ENCODE measurements at regions not wholly inside any gene's neighbourhood (a gene's known extent, or its start where the extent isn't known, plus 50 kb on each side); places are given as distances from the start of the nearest gene placed in this dataset.

DNA sequence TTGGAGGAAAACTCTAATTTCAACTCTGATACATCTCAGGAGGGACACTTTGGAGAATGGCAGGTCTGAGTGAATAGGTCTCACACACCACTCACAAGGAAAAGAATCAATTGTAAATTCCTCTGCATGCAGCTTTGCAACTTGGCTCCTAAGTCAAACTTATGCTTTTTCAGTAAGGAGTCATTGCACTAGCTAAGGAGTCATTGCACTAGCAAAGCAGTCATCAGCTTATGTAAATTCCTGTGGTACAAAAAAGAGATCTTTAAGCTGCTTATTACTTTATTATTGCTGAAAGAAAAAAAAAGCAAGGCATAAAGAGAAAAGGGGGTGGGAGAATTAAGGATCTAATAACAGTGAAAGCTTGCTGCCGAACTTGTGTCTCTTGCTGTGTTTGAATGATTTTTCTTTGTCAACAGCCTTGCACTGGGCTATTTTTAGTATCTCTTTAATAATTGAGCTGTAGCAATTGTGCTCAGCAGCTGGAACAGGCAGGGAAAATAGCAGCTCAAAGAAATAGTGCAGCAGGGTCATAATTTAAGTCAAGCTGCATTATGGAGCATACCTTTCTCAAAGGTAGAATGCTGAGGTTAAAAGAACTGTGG lies 154.3 kb upstream of the ARPP21 start:
- no peaks in the 10 kb centered on the region for H3K9me3 ChIP-seq (ENCODE audit: insufficient read depth, low read length)
- no peak overlapping the region for H3K27ac ChIP-seq (ENCODE audit: low read length)
- H2AFZ ChIP-seq (ENCODE audit: low read depth, low read length), result no peak overlapping the region
- no peak overlapping the region for H3K4me2 ChIP-seq (ENCODE audit: low read length)
- TF ChIP-seq EZH2phosphoT487 (IDR thresholded peaks at IDR 0.05; ENCODE audit: low read depth), result no peak
- TF ChIP-seq, protein P1, sequence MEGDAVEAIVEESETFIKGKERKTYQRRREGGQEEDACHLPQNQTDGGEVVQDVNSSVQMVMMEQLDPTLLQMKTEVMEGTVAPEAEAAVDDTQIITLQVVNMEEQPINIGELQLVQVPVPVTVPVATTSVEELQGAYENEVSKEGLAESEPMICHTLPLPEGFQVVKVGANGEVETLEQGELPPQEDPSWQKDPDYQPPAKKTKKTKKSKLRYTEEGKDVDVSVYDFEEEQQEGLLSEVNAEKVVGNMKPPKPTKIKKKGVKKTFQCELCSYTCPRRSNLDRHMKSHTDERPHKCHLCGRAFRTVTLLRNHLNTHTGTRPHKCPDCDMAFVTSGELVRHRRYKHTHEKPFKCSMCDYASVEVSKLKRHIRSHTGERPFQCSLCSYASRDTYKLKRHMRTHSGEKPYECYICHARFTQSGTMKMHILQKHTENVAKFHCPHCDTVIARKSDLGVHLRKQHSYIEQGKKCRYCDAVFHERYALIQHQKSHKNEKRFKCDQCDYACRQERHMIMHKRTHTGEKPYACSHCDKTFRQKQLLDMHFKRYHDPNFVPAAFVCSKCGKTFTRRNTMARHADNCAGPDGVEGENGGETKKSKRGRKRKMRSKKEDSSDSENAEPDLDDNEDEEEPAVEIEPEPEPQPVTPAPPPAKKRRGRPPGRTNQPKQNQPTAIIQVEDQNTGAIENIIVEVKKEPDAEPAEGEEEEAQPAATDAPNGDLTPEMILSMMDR (IDR thresholded peaks at IDR 0.05; ENCODE audit: low read depth, low read length), result no peak
- no peaks in the 10 kb centered on the region for H3K36me3 ChIP-seq (replicated peaks; ENCODE audit: low read depth, low read length)
- H3K79me2 ChIP-seq (ENCODE audit: low read length), result no peaks in the 10 kb centered on the region
- H3K4me1 ChIP-seq (ENCODE audit: low read length), result no peaks in the 10 kb centered on the region
- H3K4me3 ChIP-seq (ENCODE audit: low read length), result no peak overlapping the region
- H3K27me3 ChIP-seq (ENCODE audit: low read depth, low read length), result no peaks in the 10 kb centered on the region
- no peak overlapping the region for H3K9ac ChIP-seq (ENCODE audit: low read length)
- H4K20me1 ChIP-seq (ENCODE audit: insufficient read depth, low read length), result no peaks in the 10 kb centered on the region

DNA sequence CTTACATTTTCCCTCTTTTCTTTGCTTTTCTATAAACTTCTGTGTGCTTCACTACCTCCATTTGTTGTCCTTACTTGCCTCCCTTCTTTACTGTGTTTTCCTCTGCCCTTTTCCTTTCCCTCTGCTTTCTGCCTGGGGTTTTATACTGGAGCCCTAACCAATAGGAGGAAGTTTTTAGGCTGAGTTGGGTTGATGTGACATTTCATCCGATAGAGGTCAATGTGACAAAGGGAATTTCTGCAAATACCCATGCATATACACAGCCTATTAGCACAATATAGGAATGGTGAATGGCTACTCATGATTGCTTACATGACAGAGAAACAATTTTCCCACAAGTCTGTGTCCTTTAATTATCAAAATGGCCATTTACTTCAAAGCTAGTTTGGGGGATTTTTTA lies 153.0 kb upstream of the ARPP21 start:
- no peak overlapping the region for H3K9ac ChIP-seq (ENCODE audit: low read length)
- H3K79me2 ChIP-seq (ENCODE audit: low read length), result no peaks in the 10 kb centered on the region
- H3K36me3 ChIP-seq (replicated peaks; ENCODE audit: low read depth, low read length), result no peaks in the 10 kb centered on the region
- no peak overlapping the region for H3K27ac ChIP-seq (ENCODE audit: low read length)
- H2AFZ ChIP-seq (ENCODE audit: low read depth, low read length), result no peak overlapping the region
- H4K20me1 ChIP-seq (ENCODE audit: insufficient read depth, low read length), result no peaks in the 10 kb centered on the region
- H3K4me1 ChIP-seq (ENCODE audit: low read length), result no peaks in the 10 kb centered on the region
- H3K27me3 ChIP-seq (ENCODE audit: low read depth, low read length), result no peaks in the 10 kb centered on the region
- H3K4me2 ChIP-seq (ENCODE audit: low read length), result no peak overlapping the region
- H3K4me3 ChIP-seq (ENCODE audit: low read length), result no peak overlapping the region
- TF ChIP-seq, protein P1 (IDR thresholded peaks at IDR 0.05; ENCODE audit: low read depth, low read length), result no peak
- no peak for TF ChIP-seq EZH2phosphoT487 (IDR thresholded peaks at IDR 0.05; ENCODE audit: low read depth)
- H3K9me3 ChIP-seq (ENCODE audit: insufficient read depth, low read length), result no peaks in the 10 kb centered on the region

DNA sequence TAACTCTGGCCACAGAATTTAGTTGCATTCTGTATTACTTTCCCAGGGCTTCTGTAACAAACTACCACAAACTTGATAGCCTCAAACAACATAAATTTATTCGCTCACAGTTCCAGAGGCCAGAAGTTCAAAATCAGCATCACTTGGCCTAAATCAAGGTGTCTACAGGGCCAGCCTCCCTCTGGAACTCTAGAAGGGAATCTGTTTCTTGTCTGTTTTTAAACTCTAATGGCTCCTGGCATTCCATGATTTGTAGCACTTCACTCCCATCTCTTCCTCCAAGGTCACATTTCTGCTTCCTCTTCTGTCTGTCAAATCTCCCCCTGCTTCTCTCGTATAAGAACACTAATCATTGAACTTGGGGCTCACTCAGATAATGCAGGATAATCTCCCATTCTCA lies 151.9 kb upstream of the ARPP21 start:
- H3K36me3 ChIP-seq (replicated peaks; ENCODE audit: low read depth, low read length), result no peaks in the 10 kb centered on the region
- H3K4me1 ChIP-seq (ENCODE audit: low read length), result no peaks in the 10 kb centered on the region
- H3K9ac ChIP-seq (ENCODE audit: low read length), result no peak overlapping the region
- H3K9me3 ChIP-seq (ENCODE audit: insufficient read depth, low read length), result no peaks in the 10 kb centered on the region
- H2AFZ ChIP-seq (ENCODE audit: low read depth, low read length), result no peak overlapping the region
- H3K27me3 ChIP-seq (ENCODE audit: low read depth, low read length), result no peaks in the 10 kb centered on the region
- TF ChIP-seq, protein P1 (IDR thresholded peaks at IDR 0.05; ENCODE audit: low read depth, low read length), result no peak
- no peak for TF ChIP-seq EZH2phosphoT487 (IDR thresholded peaks at IDR 0.05; ENCODE audit: low read depth)
- H3K27ac ChIP-seq (ENCODE audit: low read length), result no peak overlapping the region
- H3K79me2 ChIP-seq (ENCODE audit: low read length), result no peaks in the 10 kb centered on the region
- no peak overlapping the region for H3K4me3 ChIP-seq (ENCODE audit: low read length)
- H3K4me2 ChIP-seq (ENCODE audit: low read length), result no peak overlapping the region
- no peaks in the 10 kb centered on the region for H4K20me1 ChIP-seq (ENCODE audit: insufficient read depth, low read length)

DNA sequence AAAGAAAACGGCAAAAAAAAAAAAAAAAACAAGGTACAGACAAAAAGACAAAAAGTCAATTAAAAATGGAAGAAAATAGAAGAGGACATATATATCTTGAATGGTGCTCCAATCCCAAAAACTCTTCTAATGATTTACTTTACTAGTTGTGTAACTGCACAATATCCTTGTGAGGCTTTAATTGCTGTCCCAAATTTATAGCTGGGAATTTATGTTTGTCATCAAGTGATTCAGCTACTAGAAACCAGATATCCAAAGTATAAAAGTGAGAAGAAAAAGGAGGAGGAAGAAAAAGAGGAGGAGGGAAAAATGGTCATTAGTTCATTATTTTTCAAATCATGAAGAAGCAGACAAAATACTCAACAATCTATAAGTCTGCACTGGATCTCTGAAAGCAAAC lies 150.8 kb upstream of the ARPP21 start:
- Histone ChIP-seq H3K9me3 (ENCODE audit: insufficient read depth, low read length) (no peaks in the 10 kb centered on the region), H3K27ac (ENCODE audit: low read length) (no peak overlapping the region), H3K27me3 (ENCODE audit: low read depth, low read length) (no peaks in the 10 kb centered on the region), H3K4me3 (ENCODE audit: low read length) (no peak overlapping the region), H2AFZ (ENCODE audit: low read depth, low read length) (no peak overlapping the region), H3K4me1 (ENCODE audit: low read length) (no peaks in the 10 kb centered on the region), H4K20me1 (ENCODE audit: insufficient read depth, low read length) (no peaks in the 10 kb centered on the region), H3K36me3 (replicated peaks; ENCODE audit: low read depth, low read length) (no peaks in the 10 kb centered on the region), H3K9ac (ENCODE audit: low read length) (no peak overlapping the region), H3K79me2 (ENCODE audit: low read length) (no peaks in the 10 kb centered on the region), H3K4me2 (ENCODE audit: low read length) (no peak overlapping the region)
- TF ChIP-seq, protein P1 (IDR thresholded peaks at IDR 0.05; ENCODE audit: low read depth, low read length), result no peak
- TF ChIP-seq EZH2phosphoT487 (IDR thresholded peaks at IDR 0.05; ENCODE audit: low read depth), result no peak
